ENCODE measurements at regions not wholly inside any gene's neighbourhood (a gene's known extent, or its start where the extent isn't known, plus 50 kb on each side); places are given as distances from the start of the nearest gene placed in this dataset.

GRCh38 chr2:129062146-129062912, 743.7 kb upstream of the HS6ST1 start:
- H4K20me1 ChIP-seq (ENCODE audit: insufficient read depth, low read length): no peaks in the 10 kb centered on the region
- in situ Hi-C loops (cut with HindIII; ENCODE audit: extremely low pct_ligation_motif_present, low pct_unique_long_range_greater_than_20kb) (no loop called here), intact Hi-C loops (cut with micrococcal nuclease; ENCODE audit: unreplicated experiment) (no loop called here)
- TF ChIP-seq ZNF670 (CRISPR knock-in tag; IDR thresholded peaks at IDR 0.05; ENCODE audit: borderline replicate concordance) (no peak), MAFK (conservative IDR thresholded peaks at IDR 0.05 in 1 of 2, IDR thresholded peaks at IDR 0.05 in 1 of 2; ENCODE audit: low read length in 2 of 2) (peak; percentile 56 to 79), MAFF (IDR thresholded peaks at IDR 0.05; ENCODE audit: low read depth, low read length) (peak; percentile 43; the same call in 1 of the 2 replicates)
- FAIRE-seq (no peak), ATAC-seq (no peak), DNase-seq (ENCODE audit: low spot score) (no peak)
- H3K4me1 ChIP-seq (ENCODE audit: insufficient read depth, low read length): no peaks in the 10 kb centered on the region
- no peaks in the 10 kb centered on the region; a peak in 1 of 5 replicates for H3K27me3 ChIP-seq (ENCODE audit: control insufficient read depth in 1 of 2, insufficient read depth in 2 of 2, low read length in 2 of 2)
- H3K9ac ChIP-seq (ENCODE audit: insufficient read depth, low read depth, low read length): no peak overlapping the region
- no peak overlapping the region for H3K4me2 ChIP-seq (ENCODE audit: low read depth, low read length)
- ChIA-PET POLR2A (no interaction called here), CTCF (ENCODE audit: low intra/inter-chr PET ratio, low total read pairs) (no interaction called here)
- no peak overlapping the region for H3K4me3 ChIP-seq (replicated peaks in 1 of 3; ENCODE audit: insufficient read depth in 1 of 3, low read depth in 2 of 3, low read length in 3 of 3)
- BruUV-seq (replicated peaks): no TSS peak
- no peak overlapping the region for H3K27ac ChIP-seq (ENCODE audit: extremely low read length, insufficient read depth, low read length)
- 5% methylated on average over 8 of the region's 9 CpGs for WGBS (ENCODE audit: low lambda C conversion rate)
- no peaks in the 10 kb centered on the region for H3K9me3 ChIP-seq (ENCODE audit: low read length)
- H2AFZ ChIP-seq (ENCODE audit: low read length): no peak overlapping the region
- H3K36me3 ChIP-seq (replicated peaks in 1 of 2; ENCODE audit: control insufficient read depth in 1 of 2, insufficient read depth in 2 of 2, low read length in 2 of 2): no peaks in the 10 kb centered on the region
- H3K79me2 ChIP-seq (ENCODE audit: insufficient read depth, low read length): no peaks in the 10 kb centered on the region

GRCh38 chr2:129067070-129067469, 748.4 kb upstream of the HS6ST1 start:
- H3K9ac ChIP-seq (ENCODE audit: insufficient read depth, low read depth, low read length): no peak overlapping the region
- no peak overlapping the region for H3K4me2 ChIP-seq (ENCODE audit: low read depth, low read length)
- no peak overlapping the region for H3K4me3 ChIP-seq (replicated peaks in 1 of 3; ENCODE audit: insufficient read depth in 1 of 3, low read depth in 2 of 3, low read length in 3 of 3)
- no peaks in the 10 kb centered on the region for H3K36me3 ChIP-seq (replicated peaks in 1 of 2; ENCODE audit: control insufficient read depth in 1 of 2, insufficient read depth in 2 of 2, low read length in 2 of 2)
- H3K27me3 ChIP-seq (ENCODE audit: control insufficient read depth in 1 of 2, insufficient read depth in 2 of 2, low read length in 2 of 2): peaks cover 0 to 10% of the 10 kb centered on the region in 2 experiments; a peak in 2 of 5 replicates
- H3K79me2 ChIP-seq (ENCODE audit: insufficient read depth, low read length): no peaks in the 10 kb centered on the region
- DNase-seq (ENCODE audit: low spot score) (no peak), FAIRE-seq (no peak), ATAC-seq (no peak)
- BruUV-seq (replicated peaks): no TSS peak
- intact Hi-C loops (cut with micrococcal nuclease; ENCODE audit: unreplicated experiment) (no loop called here), in situ Hi-C loops (cut with HindIII; ENCODE audit: extremely low pct_ligation_motif_present, low pct_unique_long_range_greater_than_20kb) (no loop called here)
- ChIA-PET CTCF (ENCODE audit: low intra/inter-chr PET ratio, low total read pairs) (no interaction called here), POLR2A (no interaction called here)
- no peaks in the 10 kb centered on the region; the same call in 1 of the 2 replicates for H4K20me1 ChIP-seq (ENCODE audit: insufficient read depth, low read length)
- no peak overlapping the region for H2AFZ ChIP-seq (ENCODE audit: low read length)
- 0% methylated on average over 1 of the region's 1 CpG for WGBS (ENCODE audit: low lambda C conversion rate)
- H3K9me3 ChIP-seq (ENCODE audit: low read length): no peaks in the 10 kb centered on the region
- 0 out of 2 replicates have a peak, but pooled peaks cover 8% of the 10 kb centered on the region for H3K4me1 ChIP-seq (ENCODE audit: insufficient read depth, low read length)
- TF ChIP-seq HNRNPK (IDR thresholded peaks at IDR 0.05; ENCODE audit: low read depth, low read length, poor library complexity, severe bottlenecking) (no peak), TRIM22 (IDR thresholded peaks at IDR 0.05) (peak; percentile 85; the same call in 1 of the 2 replicates), ATM (IDR thresholded peaks at IDR 0.05; ENCODE audit: borderline replicate concordance) (0 out of 2 replicates have a peak, but pooled peaks have one; percentile 64), RAD51 (IDR thresholded peaks at IDR 0.05; ENCODE audit: borderline replicate concordance) (peak; percentile 27)
- no peak overlapping the region for H3K27ac ChIP-seq (ENCODE audit: extremely low read length, insufficient read depth, low read length)
